Natural killer cell (primary cell): ENCODE measurements at regions not wholly inside any gene's neighbourhood (a gene's known extent, or its start where the extent isn't known, plus 50 kb on each side); places are given as distances from the start of the nearest gene placed in this dataset.

ENCODE experiments used
- ATAC-seq, 3 donors: fragments of 150-1000 bp in 2 of 3; fragments of 200-7000 bp in 1 of 3; cut with Tn5 transposase; 1 replicate in 1 of 3; 2 replicates in 2 of 3; pipeline ENCODE4 v1.10.0; 2021; ENCODE audit warnings: mild to moderate bottlenecking in 2 of 3, moderate library complexity in 2 of 3
- DNase-seq, 2 donors: peaks; one replicate each; pipeline versions ENCODE4 v3.0.0 to v3.0.0-alpha.2; 2013 to 2021; ENCODE audit warnings: mixed read lengths in 1 of 2
- H3K27ac ChIP-seq: one replicate; pipeline ENCODE4 v1.5.1; 2013; ENCODE audit warnings: mild to moderate bottlenecking, low read length
- H3K27me3 ChIP-seq: one replicate; pipeline ENCODE4 v1.6.1; 2013; ENCODE audit warnings: low read length; ENCODE audit not compliant: control insufficient read depth, insufficient read depth
- H3K36me3 ChIP-seq: one replicate; pipeline ENCODE4 v1.6.1; 2013; ENCODE audit warnings: low read length; ENCODE audit not compliant: control insufficient read depth, insufficient read depth
- H3K4me1 ChIP-seq: one replicate; pipeline ENCODE4 v1.6.1; 2013; ENCODE audit warnings: low read length; ENCODE audit not compliant: control insufficient read depth, insufficient read depth
- H3K4me3 ChIP-seq: one replicate; pipeline ENCODE4 v1.5.1; 2013; ENCODE audit warnings: low read length
- H3K9me3 ChIP-seq: one replicate; pipeline ENCODE4 v1.6.1; 2013; ENCODE audit warnings: low read length; ENCODE audit not compliant: control insufficient read depth, insufficient read depth
- H3K27ac Mint-ChIP-seq, 2 donors: one replicate each; pipeline ENCODE4 v1.8.0; 2022; ENCODE audit warnings: mild to moderate bottlenecking in 2 of 2, mixed read lengths in 2 of 2, moderate library complexity in 1 of 2
- H3K27me3 Mint-ChIP-seq, 2 donors: one replicate each; pipeline ENCODE4 v1.8.0; 2022; ENCODE audit warnings: low read depth in 2 of 2, mixed read lengths in 2 of 2
- H3K36me3 Mint-ChIP-seq: one replicate; pipeline ENCODE4 v1.8.0; 2022; ENCODE audit warnings: mixed read lengths
- H3K4me1 Mint-ChIP-seq, 2 donors: one replicate each; pipeline ENCODE4 v1.8.0; 2022; ENCODE audit warnings: mixed read lengths in 2 of 2
- H3K4me3 Mint-ChIP-seq: one replicate; pipeline ENCODE4 v1.8.0; 2022; ENCODE audit warnings: mild to moderate bottlenecking, moderate library complexity, mixed read lengths
- H3K9me3 Mint-ChIP-seq, 2 donors: one replicate each; pipeline ENCODE4 v1.8.0; 2022; ENCODE audit warnings: mixed read lengths in 2 of 2
- CTCF ChIP-seq: fragments of 200-600 bp; IDR thresholded peaks from one replicate; pipeline ENCODE4 v1.8.0; 2022; ENCODE audit warnings: antibody characterized with exemption
- WGBS: methylation state at CpG from one replicate; pipeline ENCODE4 v1.1.7; 2013; ENCODE audit warnings: missing lambda C conversion rate; ENCODE audit not compliant: insufficient coverage; 5-methylcytosine and 5-hydroxymethylcytosine counted together
- intact Hi-C: fragments of 100-400 bp; cut with micrococcal nuclease; formaldehyde crosslinking; loops from one replicate; pipeline ENCODE4 v1.14.2; 2022

DNA sequence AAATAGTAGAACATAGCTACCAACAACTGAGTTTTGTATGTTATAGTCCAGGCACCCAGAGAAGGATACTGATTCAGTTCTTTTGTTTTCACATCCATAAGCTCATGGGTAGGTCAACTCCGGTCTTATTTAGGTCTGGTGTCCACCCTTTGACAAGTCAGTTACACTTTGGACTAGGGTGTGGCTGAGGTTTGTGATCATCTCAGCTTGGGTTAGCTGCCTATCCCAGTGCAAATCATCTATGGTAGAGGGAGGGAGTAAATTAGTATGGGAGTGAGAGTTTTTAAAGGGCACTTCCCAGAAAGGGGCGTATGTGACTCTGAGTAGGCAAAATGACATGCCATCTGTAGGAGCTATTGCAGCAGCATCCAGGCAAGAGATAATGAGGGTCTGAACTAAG lies 66.1 kb downstream of the TANC2 start:
- intact Hi-C loops = no loop called here
- Mint-ChIP-seq H3K9me3 (no peaks in the 10 kb centered on the region), H3K4me3 (no peak overlapping the region), H3K27ac (no peak overlapping the region), H3K36me3 (no peaks in the 10 kb centered on the region), H3K27me3 (no peaks in the 10 kb centered on the region), H3K4me1 (peaks cover 13% of the 10 kb centered on the region in 2 donors)
- no peak for ATAC-seq
- no peak for TF ChIP-seq CTCF
- Histone ChIP-seq H3K36me3 (no peaks in the 10 kb centered on the region), H3K27me3 (no peaks in the 10 kb centered on the region), H3K4me1 (no peaks in the 10 kb centered on the region), H3K27ac (no peak overlapping the region), H3K4me3 (no peak overlapping the region), H3K9me3 (no peaks in the 10 kb centered on the region)
- 67% methylated on average over 2 of the region's 2 CpGs for WGBS
- no peak for DNase-seq

GRCh38 chr17:63033142-63033541 lies 67.1 kb downstream of the TANC2 start:
- ATAC-seq (no peak), DNase-seq (no peak)
- no peaks in the 10 kb centered on the region for H3K27me3 Mint-ChIP-seq
- no peak for TF ChIP-seq CTCF
- H3K9me3 ChIP-seq = no peaks in the 10 kb centered on the region
- no peak overlapping the region for H3K27ac ChIP-seq
- no peaks in the 10 kb centered on the region for H3K9me3 Mint-ChIP-seq
- no peaks in the 10 kb centered on the region for H3K27me3 ChIP-seq
- H3K4me1 ChIP-seq = no peaks in the 10 kb centered on the region
- no peaks in the 10 kb centered on the region for H3K36me3 Mint-ChIP-seq
- no peak overlapping the region for H3K4me3 ChIP-seq
- intact Hi-C loops = no loop called here
- H3K4me3 Mint-ChIP-seq = no peak overlapping the region
- H3K27ac Mint-ChIP-seq = no peak overlapping the region
- 100% methylated on average over 1 of the region's 2 CpGs for WGBS
- peaks cover 13% of the 10 kb centered on the region in 2 donors for H3K4me1 Mint-ChIP-seq
- H3K36me3 ChIP-seq = no peaks in the 10 kb centered on the region

DNA sequence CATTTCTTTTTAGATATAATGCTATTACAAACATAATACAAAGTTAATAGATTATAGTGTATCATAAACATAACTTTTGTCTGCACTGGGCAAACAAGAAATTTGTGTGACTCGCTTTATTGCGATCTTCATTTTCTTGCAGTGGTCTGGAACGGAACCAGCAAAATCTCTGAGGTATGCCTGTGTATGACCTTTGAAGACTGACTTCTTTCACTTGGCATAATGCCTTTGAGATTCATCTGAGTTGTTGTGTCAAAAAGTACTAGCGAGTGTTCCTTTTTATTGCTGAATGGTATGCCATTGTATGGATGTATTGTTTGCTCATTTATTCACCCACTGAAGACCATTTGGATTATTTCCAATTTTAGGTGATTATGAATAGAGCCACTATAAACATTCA lies 69.2 kb downstream of the TANC2 start:
- Histone ChIP-seq H3K27ac (no peak overlapping the region), H3K27me3 (no peaks in the 10 kb centered on the region), H3K4me3 (no peak overlapping the region), H3K9me3 (no peaks in the 10 kb centered on the region), H3K4me1 (no peaks in the 10 kb centered on the region), H3K36me3 (no peaks in the 10 kb centered on the region)
- DNase-seq = no peak
- Mint-ChIP-seq H3K27ac (no peak overlapping the region), H3K4me3 (no peak overlapping the region), H3K4me1 (peaks cover 23 to 24% of the 10 kb centered on the region in 2 donors), H3K36me3 (no peaks in the 10 kb centered on the region), H3K27me3 (no peaks in the 10 kb centered on the region), H3K9me3 (no peaks in the 10 kb centered on the region)
- 95% methylated on average over 3 of the region's 4 CpGs for WGBS
- intact Hi-C loops = no loop called here
- TF ChIP-seq CTCF = no peak
- ATAC-seq = no peak

- H3K9me3 ChIP-seq = no peaks in the 10 kb centered on the region
- no peaks in the 10 kb centered on the region for H3K36me3 ChIP-seq
- no peaks in the 10 kb centered on the region for H3K27me3 ChIP-seq
- Mint-ChIP-seq H3K4me3 (no peak overlapping the region), H3K9me3 (no peaks in the 10 kb centered on the region), H3K4me1 (peaks cover 27 to 29% of the 10 kb centered on the region in 2 donors), H3K36me3 (no peaks in the 10 kb centered on the region), H3K27ac (peak overlapping the region in 1 of 2 donors; percentile 7), H3K27me3 (no peaks in the 10 kb centered on the region)
- TF ChIP-seq CTCF = no peak
- no peaks in the 10 kb centered on the region for H3K4me1 ChIP-seq
- H3K27ac ChIP-seq = no peak overlapping the region
- intact Hi-C loops = no loop called here
- peak in 1 of 3 donors; percentile 36 for ATAC-seq
- DNase-seq = no peak
- WGBS = 3% methylated on average over 2 of the region's 3 CpGs
- no peak overlapping the region for H3K4me3 ChIP-seq
These were observed 69.7 kb downstream of the TANC2 start for GRCh38 chr17:63035695-63036094.
